ENCODE measurements at regions not wholly inside any gene's neighbourhood (a gene's known extent, or its start where the extent isn't known, plus 50 kb on each side); places are given as distances from the start of the nearest gene placed in this dataset.
"Not testable (repeated sequence)": the region's sequence is repeated elsewhere in the genome, so short reads cannot be mapped to it uniquely, and the experiment has no call there.

DNA sequence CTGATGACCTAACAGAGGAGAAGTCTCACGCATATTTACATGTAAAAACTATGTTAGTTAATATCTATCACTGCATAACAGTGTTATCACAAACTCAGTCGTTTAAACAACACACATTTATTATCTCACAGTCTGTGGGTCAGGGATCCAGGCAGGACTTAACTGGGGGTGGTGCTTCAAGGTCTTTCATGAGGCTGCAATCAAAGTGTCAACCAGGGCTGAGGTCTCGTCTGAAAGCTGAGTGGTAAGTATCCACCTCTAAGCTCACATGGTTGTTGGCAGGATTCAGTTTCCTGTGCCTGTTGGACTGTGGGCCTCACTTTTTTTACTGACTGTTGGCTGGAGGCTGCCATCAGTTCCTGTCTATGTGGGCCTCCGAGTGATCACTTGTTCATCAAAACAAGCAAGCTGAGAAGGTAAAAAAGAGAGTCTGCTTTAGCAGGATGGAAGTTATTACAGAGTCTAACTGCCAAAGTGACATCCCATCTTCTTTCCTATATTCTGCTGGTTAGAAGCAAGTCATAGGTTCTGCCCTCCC, 188.6 kb downstream of the CARTPT start:
- no peak for DNase-seq

GRCh38 chr5:71910741-71911140, 191.7 kb downstream of the CARTPT start:
- DNase-seq: no peak

- DNase-seq: no peak
Observed at GRCh38 chr5:71912021-71912420, 192.9 kb downstream of the CARTPT start.

- DNase-seq: no peak
Observed at GRCh38 chr5:71914281-71914680, 193.0 kb upstream of the MAP1B start.

- no peak for DNase-seq
Observed at GRCh38 chr5:71922584-71923106, 184.6 kb upstream of the MAP1B start.

GRCh38 chr5:71923755-71924154, 183.5 kb upstream of the MAP1B start:
- DNase-seq: no peak

GRCh38 chr5:71924325-71924724, 182.9 kb upstream of the MAP1B start:
- DNase-seq: no peak

DNA sequence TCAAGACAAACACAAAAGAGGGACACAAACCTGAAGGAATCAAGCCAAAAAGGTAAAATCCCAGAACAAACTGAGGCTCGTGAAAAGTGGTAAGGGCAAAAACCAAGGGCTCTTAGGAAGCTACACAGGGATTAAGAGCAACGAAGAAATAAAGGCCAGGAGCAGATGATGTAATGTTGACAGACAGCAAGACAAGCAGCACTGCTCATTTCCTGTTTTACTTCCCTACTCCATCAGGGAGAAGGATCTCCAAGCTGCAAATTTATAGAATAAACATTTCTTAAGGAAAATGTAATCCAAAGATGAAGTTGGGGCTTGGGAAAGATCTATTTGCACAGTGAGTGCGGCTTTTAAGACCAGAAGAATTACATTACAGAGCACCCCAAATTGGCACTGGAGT, 182.3 kb upstream of the MAP1B start:
- DNase-seq: peak; percentile 16 to 34

DNA sequence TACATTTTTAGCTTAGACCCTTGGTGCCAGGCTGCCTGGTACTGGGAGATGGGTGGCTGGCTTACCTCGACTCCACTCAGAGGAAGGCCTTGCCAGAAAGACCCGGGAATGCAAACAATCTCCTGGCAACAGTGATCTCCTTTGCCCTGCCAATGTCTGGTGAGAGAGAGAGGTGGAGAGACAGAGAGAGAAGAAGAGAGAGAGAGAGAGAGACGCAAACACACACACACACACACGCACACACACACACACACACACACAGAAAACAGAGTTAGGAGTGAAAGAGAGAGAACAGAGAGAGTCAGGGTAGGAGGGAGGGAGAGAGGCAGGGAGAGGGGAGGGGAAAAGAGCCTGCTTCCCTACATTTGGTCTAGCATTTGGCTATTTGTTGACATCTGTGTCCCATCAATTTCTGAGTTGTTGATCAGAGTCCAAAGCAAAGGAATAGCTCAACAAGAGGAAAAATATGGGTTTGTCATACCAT, 181.6 kb upstream of the MAP1B start:
- no peak for DNase-seq

- no peak for DNase-seq
Observed at GRCh38 chr5:71929003-71929402, 178.3 kb upstream of the MAP1B start.

GRCh38 chr5:71930554-71930953, 176.7 kb upstream of the MAP1B start:
- not testable (repeated sequence) for DNase-seq

DNA sequence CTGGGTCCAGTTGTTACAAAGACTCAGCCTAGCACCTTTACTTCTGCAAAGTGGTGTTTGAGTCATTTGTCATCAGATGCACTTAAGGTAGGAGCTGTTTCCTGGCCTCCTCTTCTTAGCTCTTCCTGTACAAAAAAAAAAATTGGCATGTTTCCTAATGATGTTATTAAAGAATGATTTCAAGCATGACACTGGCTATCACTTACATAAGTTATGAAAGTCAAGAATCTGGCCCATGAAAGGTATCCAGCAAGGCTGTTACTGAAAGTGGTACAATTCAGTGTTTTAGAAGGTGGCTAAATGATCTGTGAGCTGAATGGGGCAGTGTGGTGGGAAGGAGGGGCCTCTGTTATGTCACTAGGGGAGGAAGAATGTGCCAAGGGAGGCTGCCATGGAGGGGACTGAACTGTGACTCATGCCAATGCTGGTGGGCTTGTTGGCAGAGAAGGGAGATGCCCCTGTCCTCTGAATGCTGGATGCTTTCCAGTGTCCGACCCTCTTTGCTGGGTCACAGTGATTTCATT, 175.1 kb upstream of the MAP1B start:
- no peak for DNase-seq

GRCh38 chr5:71932655-71933338, 174.5 kb upstream of the MAP1B start:
- no peak for DNase-seq

GRCh38 chr5:71934322-71934721, 173.0 kb upstream of the MAP1B start:
- no peak for DNase-seq

DNA sequence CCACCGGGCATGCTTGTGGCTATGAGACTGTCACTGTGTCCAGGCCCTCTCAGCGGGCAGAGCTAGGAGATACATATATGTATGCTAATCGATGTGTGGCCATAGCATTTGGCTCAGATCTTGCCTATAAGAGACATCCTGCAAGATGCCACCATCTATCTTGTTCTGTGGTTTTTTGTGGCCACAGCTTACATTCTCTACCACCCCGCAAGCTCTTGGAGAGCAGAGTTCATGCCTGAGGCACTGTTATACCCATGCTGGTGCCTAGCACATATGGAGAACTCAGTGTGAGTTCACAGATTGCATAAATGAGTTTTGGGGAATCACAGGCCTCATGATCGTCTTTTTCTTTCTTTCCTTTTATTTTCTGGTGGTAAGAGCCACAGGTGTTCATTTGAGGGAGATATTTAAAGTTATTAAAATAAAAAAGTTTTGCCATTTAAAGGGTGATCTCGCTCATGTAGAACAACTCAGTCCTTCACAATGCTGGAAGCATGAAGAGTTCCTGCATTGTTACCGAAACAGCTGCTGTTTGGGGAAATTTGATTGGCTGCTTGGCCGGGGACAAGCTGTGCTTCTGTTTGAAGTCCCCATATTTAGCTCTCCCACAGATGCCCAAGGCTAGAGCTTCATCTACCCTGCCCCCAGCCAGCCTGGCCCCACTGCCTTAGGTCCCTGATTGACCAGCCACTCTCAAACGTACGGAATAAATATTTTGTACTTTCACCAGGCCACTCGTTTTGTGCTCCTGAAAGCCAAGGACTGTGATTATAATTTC, 169.2 kb upstream of the MAP1B start:
- DNase-seq: no peak

DNA sequence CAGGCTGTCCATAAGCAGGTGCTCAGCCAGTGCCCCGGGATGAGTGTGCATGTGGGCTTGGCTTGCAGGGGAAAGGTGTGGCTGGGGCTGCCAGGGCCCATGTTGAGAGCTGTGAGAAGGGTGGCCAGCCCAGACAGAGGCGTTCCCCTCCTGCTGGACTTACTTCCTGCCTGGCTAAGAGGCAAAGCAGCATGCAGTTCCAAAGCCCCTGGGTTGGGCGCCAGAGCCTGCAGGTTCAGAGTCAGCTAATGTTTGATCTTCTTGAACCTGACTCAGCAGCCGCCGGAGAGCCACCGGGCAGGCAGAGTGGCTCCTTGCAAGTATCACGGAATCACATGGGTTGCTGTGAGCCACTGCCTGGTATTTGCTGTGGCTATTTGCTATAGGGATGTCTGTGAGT, 168.4 kb upstream of the MAP1B start:
- no peak for DNase-seq

- DNase-seq: no peak
Observed at GRCh38 chr5:71939452-71940230, 167.6 kb upstream of the MAP1B start.

GRCh38 chr5:71943874-71944273, 163.4 kb upstream of the MAP1B start:
- no peak for DNase-seq

GRCh38 chr5:71945436-71945835, 161.8 kb upstream of the MAP1B start:
- DNase-seq: no peak

DNA sequence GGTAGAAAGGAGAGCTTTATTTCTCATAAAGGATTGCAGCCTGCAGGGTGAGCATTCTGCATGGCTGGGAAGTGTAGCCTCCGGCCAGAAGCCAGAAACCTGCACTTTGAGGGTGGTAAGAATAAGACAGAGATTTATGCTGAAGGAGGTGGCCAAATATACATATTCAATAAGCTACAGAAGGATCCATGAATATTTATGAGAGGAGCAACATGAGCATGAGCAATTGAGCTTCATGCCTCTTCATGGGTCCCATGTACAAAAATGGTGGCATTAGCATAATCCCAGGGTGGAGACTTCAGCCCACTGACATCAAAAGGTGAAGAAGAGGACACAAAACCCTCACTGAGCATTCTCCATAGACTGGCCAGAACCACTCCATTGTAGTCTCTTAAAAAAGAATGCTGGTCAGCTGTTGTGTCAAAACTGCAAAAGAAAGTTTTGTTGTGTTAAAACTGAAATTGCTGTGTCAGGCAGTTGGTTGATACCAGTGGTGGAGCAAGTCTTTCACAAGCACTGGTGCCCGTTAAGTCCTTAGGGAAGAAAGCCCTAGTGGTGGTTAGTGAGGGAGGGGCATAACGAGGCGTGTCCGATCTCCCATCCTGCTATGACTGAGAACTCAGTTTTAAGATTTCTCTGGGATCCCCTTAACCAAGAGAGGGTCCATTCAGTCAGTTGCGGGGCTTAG, 160.8 kb upstream of the MAP1B start:
- DNase-seq: no peak

GRCh38 chr5:71948206-71948605, 159.1 kb upstream of the MAP1B start:
- DNase-seq: no peak

- no peak for DNase-seq
Observed at GRCh38 chr5:71949772-71950171, 157.5 kb upstream of the MAP1B start.
